ENCODE measurements at regions not wholly inside any gene's neighbourhood (a gene's known extent, or its start where the extent isn't known, plus 50 kb on each side); places are given as distances from the start of the nearest gene placed in this dataset.

- no peak for DNase-seq
Observed at GRCh38 chr2:16140771-16141640, 200.7 kb downstream of the MYCN start.

GRCh38 chr2:16139663-16140615 lies 199.6 kb downstream of the MYCN start:
- DNase-seq = no peak

GRCh38 chr2:16138811-16139662 lies 198.7 kb downstream of the MYCN start:
- DNase-seq = no peak

GRCh38 chr2:16137080-16137755 lies 196.9 kb downstream of the MYCN start:
- no peak for DNase-seq

GRCh38 chr2:16136461-16137035 lies 196.2 kb downstream of the MYCN start:
- no peak for DNase-seq

GRCh38 chr2:16135913-16136310 lies 195.6 kb downstream of the MYCN start:
- no peak for DNase-seq

GRCh38 chr2:16135196-16135912 lies 195.0 kb downstream of the MYCN start:
- DNase-seq = no peak

- no peak for DNase-seq
Observed at GRCh38 chr2:16134436-16135165, 194.3 kb downstream of the MYCN start.

- no peak for DNase-seq
Observed at GRCh38 chr2:16130906-16131400, 190.6 kb downstream of the MYCN start.

- DNase-seq = no peak
Observed at GRCh38 chr2:16130541-16130880, 190.2 kb downstream of the MYCN start.

- no peak for DNase-seq
Observed at GRCh38 chr2:16129716-16130540, 189.6 kb downstream of the MYCN start.

GRCh38 chr2:16128746-16129610 lies 188.6 kb downstream of the MYCN start:
- no peak for DNase-seq

- DNase-seq = no peak
Observed at GRCh38 chr2:16127958-16128357, 187.6 kb downstream of the MYCN start.

- DNase-seq = no peak
Observed at GRCh38 chr2:16127276-16127940, 187.1 kb downstream of the MYCN start.

- no peak for DNase-seq
Observed at GRCh38 chr2:16126517-16127275, 186.3 kb downstream of the MYCN start.

GRCh38 chr2:16125614-16126516 lies 185.5 kb downstream of the MYCN start:
- no peak for DNase-seq

Measured in NCI-H2171 treated with DMSO at 0.1 percent for 48 hours (cell line).